Panc1 (cell line): ENCODE measurements at regions not wholly inside any gene's neighbourhood (a gene's known extent, or its start where the extent isn't known, plus 50 kb on each side); places are given as distances from the start of the nearest gene placed in this dataset.

Experiments used
- ATAC-seq: fragments of 200-7000 bp; cut with Tn5 transposase; 2 replicates; pipeline ENCODE4 v1.9.1; 2020; ENCODE audit warnings: mild to moderate bottlenecking, moderate library complexity
- BruUV-seq: library from RNA; stranded (reverse); fragments of 400-500 nt; replicated peaks from 2 replicates; lab custom pipeline; 2021; lab: Mats Ljungman, UMichigan
- CTCF ChIA-PET: fragments of 300-600 bp; sonication (Branson Sonifier 250); formaldehyde crosslinking; loops from one replicate; lab custom pipeline; 2022; ENCODE audit warnings: antibody characterized with exemption; lab: Charles Lee
- POLR2A ChIA-PET: fragments of 300-600 bp; sonication (Branson Sonifier 250); formaldehyde crosslinking; loops from one replicate; lab custom pipeline; 2022; ENCODE audit warnings: antibody characterized with exemption; lab: Charles Lee
- DNase-seq: peaks from one replicate; pipeline ENCODE4 v3.0.0-alpha.2; 2010; ENCODE audit warnings: low read depth, low spot score
- H3K27ac ChIP-seq: 2 replicates; pipeline ENCODE4 v1.5.1; 2011; ENCODE audit warnings: mild to moderate bottlenecking, low read length, inconsistent platforms
- H3K27me3 ChIP-seq: fragments of 200-500 bp; sonication (Bioruptor generic); 2 replicates; pipeline ENCODE4 v1.6.0; 2014; ENCODE audit warnings: low read length, inconsistent platforms; ENCODE audit not compliant: control insufficient read depth, insufficient read depth
- H3K36me3 ChIP-seq: fragments of 200-500 bp; sonication (Bioruptor generic); 2 replicates; pipeline ENCODE4 v1.5.1; 2014; ENCODE audit warnings: inconsistent platforms, mild to moderate bottlenecking, low read length, moderate library complexity; ENCODE audit not compliant: control insufficient read depth, insufficient read depth
- H3K4me1 ChIP-seq: 2 replicates; pipeline ENCODE4 v1.5.1; 2011; ENCODE audit warnings: inconsistent platforms, mild to moderate bottlenecking, low read length, moderate library complexity; ENCODE audit not compliant: control insufficient read depth, insufficient read depth
- H3K4me3 ChIP-seq, 2 experiments: 2 replicates each; pipeline ENCODE4 v1.5.1; 2011 to 2012; ENCODE audit warnings: low read depth in 2 of 2, low read length in 2 of 2, mild to moderate bottlenecking in 2 of 2, inconsistent platforms in 1 of 2, moderate library complexity in 1 of 2
- H3K9me3 ChIP-seq: fragments of 200-500 bp; sonication (Bioruptor generic); 2 replicates; pipeline ENCODE4 v1.5.1; 2014; ENCODE audit warnings: low read depth, mild to moderate bottlenecking, inconsistent platforms, low read length, moderate library complexity; ENCODE audit not compliant: control insufficient read depth, insufficient read depth
- POLR2AphosphoS5 ChIP-seq: IDR thresholded peaks from 2 replicates; pipeline ENCODE4 v1.6.1; 2012; ENCODE audit warnings: mild to moderate bottlenecking, low read depth, low read length, moderate library complexity
- SIN3A ChIP-seq: IDR thresholded peaks from 2 replicates; pipeline ENCODE4 v1.6.1; 2012; ENCODE audit warnings: low read depth, mild to moderate bottlenecking, low read length, moderate library complexity, borderline replicate concordance; ENCODE audit not compliant: insufficient read depth
- TCF7L2 ChIP-seq: IDR thresholded peaks from 2 replicates; pipeline ENCODE4 v1.6.1; 2011; ENCODE audit warnings: mild to moderate bottlenecking, low read depth, low read length, inconsistent platforms
- in situ Hi-C: cut with HindIII; loops from 2 replicates; pipeline ENCODE4 v1.10.0; 2016; ENCODE audit warnings: low sequenced_read_pairs, low pct_unique_long_range_greater_than_20kb
- intact Hi-C: fragments of 100-400 bp; cut with micrococcal nuclease; formaldehyde crosslinking; loops from one replicate; pipeline ENCODE4 v1.10.0; 2022; ENCODE audit not compliant: unreplicated experiment
- TF ChIP-seq, protein P1 (sequence below), 2 experiments: IDR thresholded peaks; 2 replicates each; pipeline ENCODE4 v1.6.1; 2011 to 2012; ENCODE audit warnings: low read depth in 2 of 2, control low read depth in 1 of 2, low read length in 1 of 2, mild to moderate bottlenecking in 1 of 2, moderate library complexity in 1 of 2; ENCODE audit not compliant: insufficient read depth in 1 of 2
- TF ChIP-seq, protein P2 (sequence below): fragments of 450-650 bp; IDR thresholded peaks from 2 replicates; pipeline ENCODE4 v1.5.1; 2017; ENCODE audit warnings: mild to moderate bottlenecking

DNA sequence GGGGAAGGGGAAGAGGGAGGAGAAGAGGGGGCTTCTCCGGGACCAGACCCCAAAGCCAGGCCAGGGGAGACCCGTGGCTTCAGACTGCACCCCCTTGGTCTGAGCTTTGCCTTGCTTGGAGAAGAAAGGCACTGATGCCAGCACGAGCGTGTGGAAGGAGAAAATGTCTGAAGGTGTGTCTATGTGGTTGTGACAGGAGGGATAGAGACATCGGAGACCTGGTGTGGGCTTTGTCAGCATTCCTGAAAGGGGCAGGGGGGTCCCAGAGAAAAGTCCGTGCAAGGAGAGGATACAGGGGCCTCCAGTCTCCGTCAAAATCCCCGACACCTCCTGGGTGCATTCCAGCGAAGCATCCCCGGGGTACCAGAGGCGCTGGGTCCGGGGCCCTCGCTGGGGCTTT lies 139.0 kb upstream of the LHX5 start:
- Histone ChIP-seq H3K9me3 (no peaks in the 10 kb centered on the region), H3K4me3 (no peak overlapping the region), H3K27me3 (peaks cover 30% of the 10 kb centered on the region), H3K4me1 (no peaks in the 10 kb centered on the region), H3K36me3 (no peaks in the 10 kb centered on the region), H3K27ac (no peak overlapping the region)
- BruUV-seq: no TSS peak
- intact Hi-C loops (no loop called here), in situ Hi-C loops (no loop called here)
- TF ChIP-seq, protein P1, sequence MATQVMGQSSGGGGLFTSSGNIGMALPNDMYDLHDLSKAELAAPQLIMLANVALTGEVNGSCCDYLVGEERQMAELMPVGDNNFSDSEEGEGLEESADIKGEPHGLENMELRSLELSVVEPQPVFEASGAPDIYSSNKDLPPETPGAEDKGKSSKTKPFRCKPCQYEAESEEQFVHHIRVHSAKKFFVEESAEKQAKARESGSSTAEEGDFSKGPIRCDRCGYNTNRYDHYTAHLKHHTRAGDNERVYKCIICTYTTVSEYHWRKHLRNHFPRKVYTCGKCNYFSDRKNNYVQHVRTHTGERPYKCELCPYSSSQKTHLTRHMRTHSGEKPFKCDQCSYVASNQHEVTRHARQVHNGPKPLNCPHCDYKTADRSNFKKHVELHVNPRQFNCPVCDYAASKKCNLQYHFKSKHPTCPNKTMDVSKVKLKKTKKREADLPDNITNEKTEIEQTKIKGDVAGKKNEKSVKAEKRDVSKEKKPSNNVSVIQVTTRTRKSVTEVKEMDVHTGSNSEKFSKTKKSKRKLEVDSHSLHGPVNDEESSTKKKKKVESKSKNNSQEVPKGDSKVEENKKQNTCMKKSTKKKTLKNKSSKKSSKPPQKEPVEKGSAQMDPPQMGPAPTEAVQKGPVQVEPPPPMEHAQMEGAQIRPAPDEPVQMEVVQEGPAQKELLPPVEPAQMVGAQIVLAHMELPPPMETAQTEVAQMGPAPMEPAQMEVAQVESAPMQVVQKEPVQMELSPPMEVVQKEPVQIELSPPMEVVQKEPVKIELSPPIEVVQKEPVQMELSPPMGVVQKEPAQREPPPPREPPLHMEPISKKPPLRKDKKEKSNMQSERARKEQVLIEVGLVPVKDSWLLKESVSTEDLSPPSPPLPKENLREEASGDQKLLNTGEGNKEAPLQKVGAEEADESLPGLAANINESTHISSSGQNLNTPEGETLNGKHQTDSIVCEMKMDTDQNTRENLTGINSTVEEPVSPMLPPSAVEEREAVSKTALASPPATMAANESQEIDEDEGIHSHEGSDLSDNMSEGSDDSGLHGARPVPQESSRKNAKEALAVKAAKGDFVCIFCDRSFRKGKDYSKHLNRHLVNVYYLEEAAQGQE (IDR thresholded peaks at IDR 0.05; ENCODE audit: insufficient read depth in 1 of 2, low read depth in 2 of 2, low read length in 1 of 2): no peak
- TF ChIP-seq TCF7L2 (no peak), POLR2AphosphoS5 (no peak), SIN3A (no peak)
- TF ChIP-seq, protein P2, sequence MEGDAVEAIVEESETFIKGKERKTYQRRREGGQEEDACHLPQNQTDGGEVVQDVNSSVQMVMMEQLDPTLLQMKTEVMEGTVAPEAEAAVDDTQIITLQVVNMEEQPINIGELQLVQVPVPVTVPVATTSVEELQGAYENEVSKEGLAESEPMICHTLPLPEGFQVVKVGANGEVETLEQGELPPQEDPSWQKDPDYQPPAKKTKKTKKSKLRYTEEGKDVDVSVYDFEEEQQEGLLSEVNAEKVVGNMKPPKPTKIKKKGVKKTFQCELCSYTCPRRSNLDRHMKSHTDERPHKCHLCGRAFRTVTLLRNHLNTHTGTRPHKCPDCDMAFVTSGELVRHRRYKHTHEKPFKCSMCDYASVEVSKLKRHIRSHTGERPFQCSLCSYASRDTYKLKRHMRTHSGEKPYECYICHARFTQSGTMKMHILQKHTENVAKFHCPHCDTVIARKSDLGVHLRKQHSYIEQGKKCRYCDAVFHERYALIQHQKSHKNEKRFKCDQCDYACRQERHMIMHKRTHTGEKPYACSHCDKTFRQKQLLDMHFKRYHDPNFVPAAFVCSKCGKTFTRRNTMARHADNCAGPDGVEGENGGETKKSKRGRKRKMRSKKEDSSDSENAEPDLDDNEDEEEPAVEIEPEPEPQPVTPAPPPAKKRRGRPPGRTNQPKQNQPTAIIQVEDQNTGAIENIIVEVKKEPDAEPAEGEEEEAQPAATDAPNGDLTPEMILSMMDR: no peak
- ChIA-PET CTCF (no interaction called here), POLR2A (no interaction called here)
- ATAC-seq (no peak), DNase-seq (no peak)

DNA sequence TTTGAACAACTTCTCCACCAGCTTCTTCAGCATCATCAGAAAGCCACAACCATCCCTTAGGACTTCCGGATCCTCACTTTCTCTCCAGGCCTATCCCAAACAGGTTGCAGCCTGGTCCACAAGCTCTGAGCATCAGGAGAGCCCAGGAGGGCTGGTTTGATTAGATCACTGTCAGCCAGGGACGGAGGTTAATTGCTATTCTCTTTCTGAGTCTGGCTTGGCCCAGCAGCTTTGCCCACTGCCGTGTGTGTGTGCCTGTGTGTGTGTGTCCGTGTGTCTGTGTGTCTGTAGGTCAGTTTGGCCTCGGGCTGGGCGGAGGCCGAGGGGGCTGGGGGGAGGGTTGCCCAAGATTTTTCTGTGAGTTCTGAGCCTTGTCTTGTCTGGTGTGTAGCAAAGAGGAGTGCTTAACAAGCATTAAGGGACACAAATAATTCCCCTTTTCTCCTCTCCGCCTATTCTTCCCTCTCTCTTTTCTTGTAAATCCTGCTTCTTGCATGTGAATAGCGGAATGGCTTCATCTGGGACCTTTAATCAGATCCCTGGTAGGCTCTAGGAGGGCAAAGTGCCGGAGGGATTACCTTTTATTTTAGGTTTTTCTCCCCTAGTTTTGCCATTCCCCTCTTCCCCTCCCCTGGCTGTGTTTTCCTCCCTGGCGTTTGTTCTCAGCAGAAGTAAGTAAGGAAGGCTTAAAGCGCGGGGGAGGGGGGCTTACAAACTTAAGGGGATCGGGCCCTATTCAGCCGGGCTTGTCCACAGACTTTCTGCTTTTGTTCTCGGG lies 138.2 kb upstream of the LHX5 start:
- Histone ChIP-seq H3K9me3 (no peaks in the 10 kb centered on the region), H3K4me1 (no peaks in the 10 kb centered on the region), H3K4me3 (no peak overlapping the region), H3K27ac (no peak overlapping the region), H3K27me3 (peaks cover 30% of the 10 kb centered on the region), H3K36me3 (no peaks in the 10 kb centered on the region)
- ATAC-seq (no peak), DNase-seq (no peak)
- POLR2A ChIA-PET: no interaction called here
- in situ Hi-C loops (no loop called here), intact Hi-C loops (no loop called here)
- no TSS peak for BruUV-seq
- CTCF ChIA-PET: no interaction called here
- no peak for TF ChIP-seq POLR2AphosphoS5
- no peak for TF ChIP-seq SIN3A
- TF ChIP-seq, protein P2: no peak
- TF ChIP-seq, protein P1 (IDR thresholded peaks at IDR 0.05; ENCODE audit: insufficient read depth in 1 of 2, low read depth in 2 of 2, low read length in 1 of 2): no peak
